ENCODE measurements at regions not wholly inside any gene's neighbourhood (a gene's known extent, or its start where the extent isn't known, plus 50 kb on each side); places are given as distances from the start of the nearest gene placed in this dataset.

DNA sequence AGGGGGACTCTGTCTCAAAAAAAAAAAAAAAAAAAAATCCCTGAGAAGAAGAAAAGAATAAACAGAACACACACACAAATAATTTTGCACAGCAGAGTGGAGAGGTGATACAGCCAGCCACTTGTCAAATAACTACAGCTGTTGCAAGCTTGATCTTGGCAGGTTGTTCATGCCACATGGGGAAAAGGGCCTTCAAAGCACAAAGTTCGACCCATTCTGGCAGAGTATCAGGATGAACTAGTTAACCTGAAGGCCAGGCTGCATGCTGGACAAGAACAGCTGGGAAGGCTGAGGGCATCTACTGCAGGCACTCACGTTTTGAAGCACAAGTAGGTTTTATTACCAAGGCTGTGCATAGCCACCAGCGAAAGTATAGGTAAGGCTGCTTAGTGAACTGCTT, 104.1 kb downstream of the KCTD15 start:
- DNase-seq = no peak

GRCh38 chr19:33902395-33902794, 105.7 kb downstream of the KCTD15 start:
- DNase-seq = no peak

GRCh38 chr19:33902802-33903488, 106.3 kb downstream of the KCTD15 start:
- no peak for DNase-seq

- no peak for DNase-seq
Observed at GRCh38 chr19:33903489-33903850, 106.8 kb downstream of the KCTD15 start.

- DNase-seq = no peak
Observed at GRCh38 chr19:33904681-33905080, 108.0 kb downstream of the KCTD15 start.

- DNase-seq = no peak
Observed at GRCh38 chr19:33905473-33905936, 108.8 kb downstream of the KCTD15 start.

GRCh38 chr19:33905937-33906577, 109.4 kb downstream of the KCTD15 start:
- no peak for DNase-seq

- DNase-seq = no peak
Observed at GRCh38 chr19:33906578-33907335, 110.1 kb downstream of the KCTD15 start.

- no peak for DNase-seq
Observed at GRCh38 chr19:33910922-33911321, 114.3 kb downstream of the KCTD15 start.

DNA sequence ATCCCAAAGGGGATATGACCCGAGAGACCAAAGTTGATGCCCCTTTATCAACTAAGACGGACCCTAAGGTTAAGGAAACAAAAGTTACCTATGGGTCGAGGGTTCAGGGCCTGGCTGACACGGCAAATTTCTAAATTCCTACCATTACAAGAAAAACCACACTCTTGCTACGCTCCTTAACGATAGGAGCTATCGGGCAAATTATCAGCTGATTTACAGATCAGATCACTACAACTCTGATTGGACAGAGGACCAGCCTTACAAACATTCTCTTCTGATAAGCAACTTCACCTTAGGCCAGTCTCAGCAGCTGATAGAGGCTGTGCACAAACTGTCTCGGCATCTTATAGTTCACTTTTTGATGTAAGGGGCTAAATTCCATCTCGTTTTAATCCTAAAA, 117.9 kb downstream of the KCTD15 start:
- DNase-seq = no peak

DNA sequence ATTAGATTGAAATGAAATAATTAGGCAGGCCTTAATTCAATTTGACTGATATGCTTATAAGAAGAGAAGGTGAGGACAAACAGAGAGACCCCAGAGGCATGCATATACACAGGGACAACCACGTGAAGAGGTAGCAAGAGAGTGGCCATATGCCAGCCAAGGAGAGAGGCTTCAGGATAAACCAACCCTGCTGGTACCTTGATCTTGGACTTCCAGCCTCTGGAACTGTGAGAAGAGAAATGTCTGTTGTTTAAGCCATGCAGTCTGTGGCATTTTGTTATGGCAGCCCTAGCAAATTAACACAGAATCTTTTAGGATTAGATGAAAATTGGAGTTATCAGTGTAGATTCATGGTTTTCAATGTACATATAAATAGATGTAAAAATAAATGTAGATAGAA, 120.1 kb downstream of the KCTD15 start:
- DNase-seq = no peak

DNA sequence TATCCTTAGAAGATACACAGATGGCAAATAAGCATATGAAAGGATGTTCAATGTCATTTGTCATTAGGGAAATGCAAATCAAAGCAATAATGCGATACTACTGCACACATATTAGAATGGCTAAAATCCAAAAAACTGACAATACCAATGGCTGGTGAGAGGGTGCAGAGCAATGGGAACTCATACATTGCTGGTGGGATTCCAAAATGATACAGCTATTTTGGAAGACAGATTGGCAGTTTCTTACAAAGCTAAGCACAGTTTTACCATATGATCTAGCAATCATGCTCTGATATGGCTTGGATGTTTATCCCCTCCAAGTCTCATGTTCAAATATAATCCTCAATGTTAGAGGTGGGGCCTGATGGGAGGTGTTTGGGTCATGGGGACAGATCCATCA, 122.6 kb downstream of the KCTD15 start:
- no peak for DNase-seq

- DNase-seq = no peak
Observed at GRCh38 chr19:33921165-33921564, 124.5 kb downstream of the KCTD15 start.

- DNase-seq = no peak
Observed at GRCh38 chr19:33926306-33926705, 129.6 kb downstream of the KCTD15 start.

DNA sequence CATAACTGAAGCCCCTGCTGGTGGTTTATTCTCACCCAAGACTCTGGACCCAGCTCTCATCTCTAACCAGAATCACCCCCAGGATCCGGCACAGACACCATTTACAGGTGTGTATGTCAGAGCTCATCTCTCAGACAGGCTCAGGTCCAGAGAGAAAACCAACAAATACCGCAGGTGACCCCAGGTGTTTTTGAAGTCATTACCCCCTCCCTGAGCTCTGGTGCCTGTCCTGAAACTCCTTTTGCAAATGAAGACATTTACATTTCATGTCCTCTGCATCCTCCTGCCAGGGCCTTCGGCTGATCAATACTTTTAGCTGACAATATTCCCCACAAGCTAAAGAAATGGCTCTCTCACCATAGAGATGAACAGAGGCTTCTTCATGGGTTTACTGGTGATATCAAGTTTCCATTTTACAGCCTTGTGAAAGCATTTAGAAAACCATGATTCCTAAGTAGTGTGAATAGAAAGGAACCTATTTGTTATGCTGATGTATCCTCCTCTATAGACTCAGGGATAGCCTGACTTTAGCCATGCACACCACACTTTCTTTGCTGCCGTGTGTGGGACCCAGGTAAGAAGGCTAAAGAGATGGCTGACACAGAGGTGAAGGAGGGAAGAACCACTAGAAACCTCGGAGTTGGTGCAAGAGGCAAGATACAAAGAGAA, 131.3 kb downstream of the KCTD15 start:
- DNase-seq = no peak

GRCh38 chr19:33928458-33928950, 131.8 kb downstream of the KCTD15 start:
- DNase-seq = no peak

DNA sequence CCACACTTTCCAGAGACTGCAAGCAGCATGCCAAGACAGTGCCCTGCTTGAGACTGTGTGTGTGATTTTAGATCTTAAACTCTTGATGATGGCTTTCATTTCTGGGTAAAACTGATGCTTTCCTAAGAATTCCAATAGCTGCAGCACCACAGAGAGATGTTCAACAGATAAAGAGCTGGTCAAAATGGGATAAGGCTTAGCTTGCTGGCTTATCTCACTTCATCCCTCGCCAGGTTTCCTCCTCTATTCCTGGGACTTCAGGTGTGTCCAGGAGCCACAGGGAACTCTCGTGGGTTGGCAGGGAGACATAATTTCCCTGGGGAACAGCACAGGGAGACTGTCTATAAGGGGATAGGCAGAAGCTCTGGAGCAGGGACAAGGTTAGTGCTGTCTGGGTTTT, 137.3 kb downstream of the KCTD15 start:
- DNase-seq = no peak

DNA sequence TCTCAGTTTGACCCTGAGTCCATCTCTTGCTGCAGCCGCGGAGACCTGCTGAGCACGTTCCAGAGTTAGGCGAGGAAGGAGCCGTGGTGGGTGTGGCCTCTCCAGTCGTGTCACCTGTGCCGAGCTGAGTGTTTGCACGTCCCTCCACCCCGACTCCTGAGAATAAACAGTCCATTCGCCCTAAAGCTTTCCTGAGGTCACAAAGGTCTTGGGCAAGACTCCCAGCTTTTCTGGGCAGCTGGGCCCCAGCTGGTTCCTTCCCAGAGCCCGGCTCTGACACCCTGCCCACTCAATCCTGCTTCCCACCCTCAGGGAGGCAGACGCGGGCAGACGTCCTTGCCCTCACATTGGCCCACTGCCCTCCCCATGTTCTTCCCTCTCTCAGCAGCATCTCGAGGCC, 142.2 kb downstream of the KCTD15 start:
- no peak for DNase-seq

- DNase-seq = no peak
Observed at GRCh38 chr19:33941133-33941532, 144.5 kb downstream of the KCTD15 start.

DNA sequence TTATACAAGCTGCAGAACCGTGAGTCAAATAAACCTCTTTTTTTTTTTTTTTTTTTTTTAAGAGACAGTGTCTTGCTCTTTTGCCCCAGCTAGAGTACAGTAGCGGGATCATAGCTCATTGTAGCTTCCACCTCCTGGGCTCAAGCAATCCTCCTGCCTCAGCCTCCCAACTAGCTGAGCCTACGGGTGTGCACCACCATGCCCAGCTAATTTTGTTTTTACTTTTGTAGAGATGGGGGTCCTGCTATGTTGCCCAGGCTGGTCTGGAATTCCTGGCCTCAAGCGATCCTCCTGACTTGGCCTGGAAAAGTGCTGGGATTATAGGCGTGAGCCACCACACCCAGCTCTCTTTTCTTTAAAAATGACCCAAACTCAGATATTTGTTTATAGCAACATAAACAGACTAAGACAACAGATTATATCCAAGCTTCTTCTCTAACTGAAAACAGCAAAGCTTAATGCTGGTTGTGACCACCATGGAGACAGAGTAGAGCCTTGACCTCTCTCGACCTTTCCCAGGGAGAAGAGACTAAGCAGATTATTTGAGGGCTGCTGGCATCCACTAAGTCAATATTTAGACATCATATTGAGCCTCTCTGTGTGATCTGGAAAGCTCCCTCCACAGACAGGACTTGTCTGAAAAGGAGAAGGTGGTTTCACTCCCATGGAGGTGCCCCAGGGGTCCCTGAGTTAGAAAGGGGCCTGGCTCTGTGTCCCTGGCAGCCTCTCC, 150.0 kb downstream of the KCTD15 start:
- DNase-seq = no peak

DNA sequence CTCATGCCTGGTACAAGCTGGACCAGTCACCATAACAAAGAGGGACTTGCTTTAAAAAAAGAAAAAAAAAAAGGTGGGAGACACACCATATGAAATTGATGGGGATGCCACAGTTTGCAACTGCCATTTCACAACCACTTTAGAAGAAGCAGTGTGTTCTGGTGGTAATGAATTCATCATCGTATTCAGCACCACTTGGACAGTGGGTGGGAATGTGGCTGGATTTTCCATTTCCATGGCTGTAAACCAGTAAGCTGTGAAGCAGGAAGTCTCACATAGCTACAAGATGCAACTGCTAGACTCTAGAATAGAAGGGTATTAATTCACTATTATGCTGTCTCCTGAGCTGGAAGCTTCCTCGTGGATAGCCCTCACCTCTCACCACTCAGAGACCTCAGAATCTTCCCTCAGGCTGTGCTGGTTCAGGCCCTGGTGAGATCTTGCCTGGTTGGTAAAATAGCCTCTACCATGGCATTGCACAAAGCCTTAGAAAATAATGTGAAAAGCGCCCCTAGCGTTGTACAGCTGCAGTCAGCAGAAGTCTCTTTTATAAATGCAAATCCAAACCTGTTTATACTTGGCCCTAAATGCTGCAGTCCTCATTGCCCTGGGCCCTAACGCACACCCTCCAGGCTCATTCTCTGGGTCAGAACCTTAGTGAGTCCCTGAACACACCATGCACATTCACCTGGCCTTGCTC, 150.7 kb downstream of the KCTD15 start:
- no peak for DNase-seq

Data from CD4-positive, alpha-beta T cell treated with Interleukin-4 for 4 hours (primary cell).